WTC11 (cell line): ENCODE measurements at regions not wholly inside any gene's neighbourhood (a gene's known extent, or its start where the extent isn't known, plus 50 kb on each side); places are given as distances from the start of the nearest gene placed in this dataset.

Source experiments
- ATAC-seq: fragments of 200-7000 bp; cut with Tn5 transposase; 2 replicates; pipeline ENCODE4 v1.10.0; 2021; ENCODE audit warnings: mild to moderate bottlenecking, moderate library complexity
- CTCF ChIA-PET: fragments of 300-600 bp; sonication (Branson Sonifier 250); formaldehyde crosslinking; loops from one replicate; lab custom pipeline; 2021; ENCODE audit warnings: antibody characterized with exemption; lab: Charles Lee
- POLR2A ChIA-PET: fragments of 350-600 bp; sonication (Branson Sonifier 250); formaldehyde crosslinking; loops from one replicate; lab custom pipeline; 2021; ENCODE audit warnings: antibody characterized with exemption; lab: Charles Lee
- DNase-seq: peaks from one replicate; pipeline ENCODE4 v3.0.0; 2021; ENCODE audit warnings: low spot score
- H3K27ac Mint-ChIP-seq: 2 replicates; pipeline ENCODE4 v1.8.0; 2021; ENCODE audit warnings: mixed read lengths
- H3K27me3 Mint-ChIP-seq: 2 replicates; pipeline ENCODE4 v1.8.0; 2021; ENCODE audit warnings: low read depth, mild to moderate bottlenecking, moderate library complexity, mixed read lengths
- H3K36me3 Mint-ChIP-seq: 2 replicates; pipeline ENCODE4 v1.8.0; 2021; ENCODE audit warnings: mixed read lengths
- H3K4me1 Mint-ChIP-seq: 2 replicates; pipeline ENCODE4 v1.8.0; 2022; ENCODE audit warnings: mixed read lengths
- H3K4me3 Mint-ChIP-seq: 2 replicates; pipeline ENCODE4 v1.8.0; 2021; ENCODE audit warnings: mild to moderate bottlenecking, moderate library complexity, mixed read lengths
- H3K9me3 Mint-ChIP-seq: 2 replicates; pipeline ENCODE4 v1.8.0; 2021; ENCODE audit warnings: mixed read lengths
- CREB1 ChIP-seq: sonication (generic); formaldehyde crosslinking; IDR thresholded peaks from 2 replicates; pipeline ENCODE4 v1.8.0; 2023; ENCODE audit warnings: mild to moderate bottlenecking, missing genetic modification reagents
- CREM ChIP-seq: sonication (generic); formaldehyde crosslinking; IDR thresholded peaks from 2 replicates; pipeline ENCODE4 v1.8.1; 2022; ENCODE audit warnings: mild to moderate bottlenecking, missing genetic modification reagents, moderate library complexity
- ELF4 ChIP-seq: sonication (generic); formaldehyde crosslinking; IDR thresholded peaks from 2 replicates; pipeline ENCODE4 v1.8.1; 2022; ENCODE audit warnings: low read depth, mild to moderate bottlenecking, moderate library complexity, missing genetic modification reagents
- ETV6 ChIP-seq: sonication (generic); formaldehyde crosslinking; IDR thresholded peaks from 2 replicates; pipeline ENCODE4 v1.8.1; 2022; ENCODE audit warnings: mild to moderate bottlenecking, missing genetic modification reagents
- FOXJ3 ChIP-seq: sonication (generic); formaldehyde crosslinking; IDR thresholded peaks from 2 replicates; pipeline ENCODE4 v1.9.0; 2021; ENCODE audit warnings: missing genetic modification reagents, mild to moderate bottlenecking, borderline replicate concordance
- HMGA2 ChIP-seq: fragments of 250-450 bp; sonication (Bioruptor Pico); IDR thresholded peaks from 2 replicates; pipeline ENCODE4 v1.4.0; 2021; ENCODE audit warnings: mild to moderate bottlenecking, moderate library complexity
- IRF2 ChIP-seq: sonication (generic); formaldehyde crosslinking; IDR thresholded peaks from 2 replicates; pipeline ENCODE4 v1.8.0; 2022; ENCODE audit warnings: low read depth, missing genetic modification reagents, borderline replicate concordance
- JAZF1 ChIP-seq: fragments of 250-450 bp; sonication (Bioruptor Pico); IDR thresholded peaks from 2 replicates; pipeline ENCODE4 v1.9.0; 2021; ENCODE audit warnings: moderate library complexity, mild to moderate bottlenecking, inconsistent platforms
- KAT7 ChIP-seq: sonication (generic); formaldehyde crosslinking; IDR thresholded peaks from 2 replicates; pipeline ENCODE4 v1.8.1; 2023; ENCODE audit warnings: missing genetic modification reagents, mild to moderate bottlenecking, borderline replicate concordance
- MYBL2 ChIP-seq: sonication (generic); formaldehyde crosslinking; IDR thresholded peaks from 2 replicates; pipeline ENCODE4 v1.8.1; 2023; ENCODE audit warnings: mild to moderate bottlenecking, moderate library complexity, missing genetic modification reagents
- NFYB ChIP-seq: sonication (generic); formaldehyde crosslinking; conservative IDR thresholded peaks from 2 replicates; pipeline ENCODE4 v1.8.0; 2022; ENCODE audit warnings: low read depth, missing genetic modification reagents
- NR3C1 ChIP-seq: sonication (generic); formaldehyde crosslinking; conservative IDR thresholded peaks from 2 replicates; pipeline ENCODE4 v1.8.1; 2023; ENCODE audit warnings: low read depth, mild to moderate bottlenecking, missing genetic modification reagents
- SMAD3 ChIP-seq: sonication (generic); formaldehyde crosslinking; IDR thresholded peaks from 2 replicates; pipeline ENCODE4 v1.8.0; 2022; ENCODE audit warnings: missing genetic modification reagents, mild to moderate bottlenecking, borderline replicate concordance
- SOX15 ChIP-seq: fragments of 250-450 bp; sonication (Bioruptor Pico); IDR thresholded peaks from 2 replicates; pipeline ENCODE4 v1.9.0; 2021; ENCODE audit warnings: mild to moderate bottlenecking
- SP1 ChIP-seq: sonication (generic); formaldehyde crosslinking; conservative IDR thresholded peaks from 2 replicates; pipeline ENCODE4 v1.8.1; 2022; ENCODE audit warnings: missing genetic modification reagents
- ZNF121 ChIP-seq: sonication (generic); formaldehyde crosslinking; IDR thresholded peaks from 2 replicates; pipeline ENCODE4 v1.8.0; 2023; ENCODE audit warnings: missing genetic modification reagents
- ZNF232 ChIP-seq: sonication (generic); formaldehyde crosslinking; IDR thresholded peaks from 2 replicates; pipeline ENCODE4 v1.8.0; 2022; ENCODE audit warnings: mild to moderate bottlenecking, missing genetic modification reagents
- ZNF671 ChIP-seq: fragments of 250-450 bp; sonication (Bioruptor Pico); IDR thresholded peaks from 2 replicates; pipeline ENCODE4 v1.8.0; 2021; ENCODE audit warnings: mild to moderate bottlenecking
- TF ChIP-seq, protein P1 (sequence below): fragments of 250-450 bp; sonication (Bioruptor Pico); IDR thresholded peaks from 2 replicates; pipeline ENCODE4 v1.9.0; 2021; ENCODE audit warnings: mild to moderate bottlenecking
- TF ChIP-seq, protein P2 (sequence below): sonication (generic); formaldehyde crosslinking; IDR thresholded peaks from 2 replicates; pipeline ENCODE4 v1.8.0; 2022; ENCODE audit warnings: mild to moderate bottlenecking, missing genetic modification reagents
- TF ChIP-seq, protein P3 (sequence below): sonication (generic); formaldehyde crosslinking; IDR thresholded peaks from 2 replicates; pipeline ENCODE4 v1.8.0; 2022; ENCODE audit warnings: mild to moderate bottlenecking, missing genetic modification reagents
- TF ChIP-seq, protein P4 (sequence below): fragments of 250-450 bp; sonication (Bioruptor Pico); IDR thresholded peaks from 2 replicates; pipeline ENCODE4 v1.8.0; 2021; ENCODE audit warnings: mild to moderate bottlenecking
- TF ChIP-seq, protein P5 (sequence below): sonication (generic); formaldehyde crosslinking; IDR thresholded peaks from 2 replicates; pipeline ENCODE4 v1.8.1; 2022; ENCODE audit warnings: low read depth, missing genetic modification reagents, borderline replicate concordance
- TF ChIP-seq, protein P6 (sequence below): sonication (generic); formaldehyde crosslinking; conservative IDR thresholded peaks from 2 replicates; pipeline ENCODE4 v1.8.1; 2023; ENCODE audit warnings: mild to moderate bottlenecking, low read depth, missing genetic modification reagents, moderate library complexity
- TF ChIP-seq, protein P7 (sequence below): sonication (generic); formaldehyde crosslinking; IDR thresholded peaks from 2 replicates; pipeline ENCODE4 v1.8.0; 2023; ENCODE audit warnings: mild to moderate bottlenecking, missing genetic modification reagents

DNA sequence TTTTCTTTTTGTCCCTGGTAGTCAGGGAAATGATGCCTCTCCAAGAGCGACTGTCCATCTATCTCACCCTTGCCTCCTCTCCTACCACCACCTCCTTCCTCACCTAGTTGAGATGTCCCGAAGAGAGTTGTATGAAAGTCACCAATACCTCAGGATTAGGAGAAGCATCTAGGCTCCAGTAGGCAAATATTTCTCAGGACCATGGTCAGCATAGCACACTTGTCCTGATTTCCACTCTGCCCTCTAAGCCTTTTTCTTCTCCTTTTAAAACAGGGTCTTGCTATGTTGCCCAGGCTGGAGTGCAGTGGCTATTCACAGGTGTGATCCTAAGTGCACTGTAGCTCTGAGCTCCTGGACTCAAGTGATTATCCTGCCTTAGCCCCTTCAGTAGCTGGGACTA, 268.4 kb upstream of the PELI2 start:
- ChIA-PET CTCF (no interaction called here), POLR2A (interaction anchor here (0.6 kb wide), 1 partner anchor 371 kb away, joined by 8 read pairs; no protein-coding TSS in a partner anchor)
- H3K4me3 Mint-ChIP-seq: no peak overlapping the region
- H3K36me3 Mint-ChIP-seq: peaks cover 6% of the 10 kb centered on the region
- H3K27me3 Mint-ChIP-seq: no peaks in the 10 kb centered on the region
- peaks cover 20% of the 10 kb centered on the region for H3K9me3 Mint-ChIP-seq
- no peak for TF ChIP-seq SP1 (CRISPR knock-in tag)
- TF ChIP-seq JAZF1 (CRISPR knock-in tag): no peak
- TF ChIP-seq SMAD3 (CRISPR knock-in tag): no peak
- no peak for TF ChIP-seq ELF4 (CRISPR knock-in tag)
- TF ChIP-seq CREM (CRISPR knock-in tag): no peak
- TF ChIP-seq IRF2: no peak
- TF ChIP-seq, protein P1, sequence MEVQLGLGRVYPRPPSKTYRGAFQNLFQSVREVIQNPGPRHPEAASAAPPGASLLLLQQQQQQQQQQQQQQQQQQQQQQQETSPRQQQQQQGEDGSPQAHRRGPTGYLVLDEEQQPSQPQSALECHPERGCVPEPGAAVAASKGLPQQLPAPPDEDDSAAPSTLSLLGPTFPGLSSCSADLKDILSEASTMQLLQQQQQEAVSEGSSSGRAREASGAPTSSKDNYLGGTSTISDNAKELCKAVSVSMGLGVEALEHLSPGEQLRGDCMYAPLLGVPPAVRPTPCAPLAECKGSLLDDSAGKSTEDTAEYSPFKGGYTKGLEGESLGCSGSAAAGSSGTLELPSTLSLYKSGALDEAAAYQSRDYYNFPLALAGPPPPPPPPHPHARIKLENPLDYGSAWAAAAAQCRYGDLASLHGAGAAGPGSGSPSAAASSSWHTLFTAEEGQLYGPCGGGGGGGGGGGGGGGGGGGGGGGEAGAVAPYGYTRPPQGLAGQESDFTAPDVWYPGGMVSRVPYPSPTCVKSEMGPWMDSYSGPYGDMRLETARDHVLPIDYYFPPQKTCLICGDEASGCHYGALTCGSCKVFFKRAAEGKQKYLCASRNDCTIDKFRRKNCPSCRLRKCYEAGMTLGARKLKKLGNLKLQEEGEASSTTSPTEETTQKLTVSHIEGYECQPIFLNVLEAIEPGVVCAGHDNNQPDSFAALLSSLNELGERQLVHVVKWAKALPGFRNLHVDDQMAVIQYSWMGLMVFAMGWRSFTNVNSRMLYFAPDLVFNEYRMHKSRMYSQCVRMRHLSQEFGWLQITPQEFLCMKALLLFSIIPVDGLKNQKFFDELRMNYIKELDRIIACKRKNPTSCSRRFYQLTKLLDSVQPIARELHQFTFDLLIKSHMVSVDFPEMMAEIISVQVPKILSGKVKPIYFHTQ (CRISPR knock-in tag): no peak
- no peak for TF ChIP-seq ZNF232 (CRISPR knock-in tag)
- TF ChIP-seq ETV6 (CRISPR knock-in tag): no peak
- TF ChIP-seq NFYB (CRISPR knock-in tag): no peak
- TF ChIP-seq NR3C1: no peak
- TF ChIP-seq ZNF121: no peak
- no peak for TF ChIP-seq FOXJ3 (CRISPR knock-in tag)
- TF ChIP-seq KAT7 (CRISPR knock-in tag): no peak
- no peak for TF ChIP-seq CREB1 (CRISPR knock-in tag)
- TF ChIP-seq, protein P2, sequence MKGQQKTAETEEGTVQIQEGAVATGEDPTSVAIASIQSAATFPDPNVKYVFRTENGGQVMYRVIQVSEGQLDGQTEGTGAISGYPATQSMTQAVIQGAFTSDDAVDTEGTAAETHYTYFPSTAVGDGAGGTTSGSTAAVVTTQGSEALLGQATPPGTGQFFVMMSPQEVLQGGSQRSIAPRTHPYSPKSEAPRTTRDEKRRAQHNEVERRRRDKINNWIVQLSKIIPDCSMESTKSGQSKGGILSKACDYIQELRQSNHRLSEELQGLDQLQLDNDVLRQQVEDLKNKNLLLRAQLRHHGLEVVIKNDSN (CRISPR knock-in tag): no peak
- no peak for TF ChIP-seq ZNF671 (CRISPR knock-in tag)
- TF ChIP-seq, protein P3, sequence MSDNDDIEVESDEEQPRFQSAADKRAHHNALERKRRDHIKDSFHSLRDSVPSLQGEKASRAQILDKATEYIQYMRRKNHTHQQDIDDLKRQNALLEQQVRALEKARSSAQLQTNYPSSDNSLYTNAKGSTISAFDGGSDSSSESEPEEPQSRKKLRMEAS: no peak
- TF ChIP-seq, protein P4, sequence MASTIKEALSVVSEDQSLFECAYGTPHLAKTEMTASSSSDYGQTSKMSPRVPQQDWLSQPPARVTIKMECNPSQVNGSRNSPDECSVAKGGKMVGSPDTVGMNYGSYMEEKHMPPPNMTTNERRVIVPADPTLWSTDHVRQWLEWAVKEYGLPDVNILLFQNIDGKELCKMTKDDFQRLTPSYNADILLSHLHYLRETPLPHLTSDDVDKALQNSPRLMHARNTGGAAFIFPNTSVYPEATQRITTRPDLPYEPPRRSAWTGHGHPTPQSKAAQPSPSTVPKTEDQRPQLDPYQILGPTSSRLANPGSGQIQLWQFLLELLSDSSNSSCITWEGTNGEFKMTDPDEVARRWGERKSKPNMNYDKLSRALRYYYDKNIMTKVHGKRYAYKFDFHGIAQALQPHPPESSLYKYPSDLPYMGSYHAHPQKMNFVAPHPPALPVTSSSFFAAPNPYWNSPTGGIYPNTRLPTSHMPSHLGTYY (CRISPR knock-in tag): no peak
- TF ChIP-seq HMGA2 (CRISPR knock-in tag): no peak
- TF ChIP-seq, all 79 proteins: peak for 0
- no peak for ATAC-seq
- Mint-ChIP-seq H3K4me1 (no peaks in the 10 kb centered on the region), H3K27ac (no peak overlapping the region)
- DNase-seq: no peak

DNA sequence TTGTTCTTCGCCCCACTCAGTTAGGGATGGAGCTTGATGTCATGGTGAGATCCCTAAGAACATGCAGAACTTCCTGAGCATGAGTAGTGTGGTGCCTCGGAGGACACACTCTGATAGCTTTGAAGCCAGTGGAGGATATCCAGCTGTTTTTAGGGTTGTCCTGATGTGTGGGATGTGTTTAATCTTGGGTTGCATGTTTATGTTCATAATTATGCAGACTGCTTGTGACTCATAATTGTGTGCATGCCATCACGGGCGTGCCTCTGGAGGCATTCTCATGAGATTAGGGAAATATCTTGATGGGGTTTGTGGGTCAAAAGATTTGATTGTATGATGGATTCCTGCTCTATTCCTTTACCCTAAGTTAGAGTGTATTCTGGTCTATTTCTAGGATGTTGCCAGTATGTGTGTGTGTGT, 267.4 kb upstream of the PELI2 start:
- no peak for ATAC-seq
- H3K9me3 Mint-ChIP-seq: peaks cover 12% of the 10 kb centered on the region
- H3K27me3 Mint-ChIP-seq: no peaks in the 10 kb centered on the region
- no peak overlapping the region for H3K27ac Mint-ChIP-seq
- no peak for DNase-seq
- H3K4me3 Mint-ChIP-seq: no peak overlapping the region
- H3K4me1 Mint-ChIP-seq: no peaks in the 10 kb centered on the region
- CTCF ChIA-PET: no interaction called here
- POLR2A ChIA-PET: no interaction called here
- H3K36me3 Mint-ChIP-seq: peaks cover 3% of the 10 kb centered on the region; the same call in 1 of the 2 replicates
- TF ChIP-seq SOX15 (CRISPR knock-in tag) (no peak), MYBL2 (CRISPR knock-in tag) (no peak), SP1 (CRISPR knock-in tag) (no peak)
- TF ChIP-seq, protein P5, sequence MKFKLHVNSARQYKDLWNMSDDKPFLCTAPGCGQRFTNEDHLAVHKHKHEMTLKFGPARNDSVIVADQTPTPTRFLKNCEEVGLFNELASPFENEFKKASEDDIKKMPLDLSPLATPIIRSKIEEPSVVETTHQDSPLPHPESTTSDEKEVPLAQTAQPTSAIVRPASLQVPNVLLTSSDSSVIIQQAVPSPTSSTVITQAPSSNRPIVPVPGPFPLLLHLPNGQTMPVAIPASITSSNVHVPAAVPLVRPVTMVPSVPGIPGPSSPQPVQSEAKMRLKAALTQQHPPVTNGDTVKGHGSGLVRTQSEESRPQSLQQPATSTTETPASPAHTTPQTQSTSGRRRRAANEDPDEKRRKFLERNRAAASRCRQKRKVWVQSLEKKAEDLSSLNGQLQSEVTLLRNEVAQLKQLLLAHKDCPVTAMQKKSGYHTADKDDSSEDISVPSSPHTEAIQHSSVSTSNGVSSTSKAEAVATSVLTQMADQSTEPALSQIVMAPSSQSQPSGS (CRISPR knock-in tag): no peak
- TF ChIP-seq, protein P6, sequence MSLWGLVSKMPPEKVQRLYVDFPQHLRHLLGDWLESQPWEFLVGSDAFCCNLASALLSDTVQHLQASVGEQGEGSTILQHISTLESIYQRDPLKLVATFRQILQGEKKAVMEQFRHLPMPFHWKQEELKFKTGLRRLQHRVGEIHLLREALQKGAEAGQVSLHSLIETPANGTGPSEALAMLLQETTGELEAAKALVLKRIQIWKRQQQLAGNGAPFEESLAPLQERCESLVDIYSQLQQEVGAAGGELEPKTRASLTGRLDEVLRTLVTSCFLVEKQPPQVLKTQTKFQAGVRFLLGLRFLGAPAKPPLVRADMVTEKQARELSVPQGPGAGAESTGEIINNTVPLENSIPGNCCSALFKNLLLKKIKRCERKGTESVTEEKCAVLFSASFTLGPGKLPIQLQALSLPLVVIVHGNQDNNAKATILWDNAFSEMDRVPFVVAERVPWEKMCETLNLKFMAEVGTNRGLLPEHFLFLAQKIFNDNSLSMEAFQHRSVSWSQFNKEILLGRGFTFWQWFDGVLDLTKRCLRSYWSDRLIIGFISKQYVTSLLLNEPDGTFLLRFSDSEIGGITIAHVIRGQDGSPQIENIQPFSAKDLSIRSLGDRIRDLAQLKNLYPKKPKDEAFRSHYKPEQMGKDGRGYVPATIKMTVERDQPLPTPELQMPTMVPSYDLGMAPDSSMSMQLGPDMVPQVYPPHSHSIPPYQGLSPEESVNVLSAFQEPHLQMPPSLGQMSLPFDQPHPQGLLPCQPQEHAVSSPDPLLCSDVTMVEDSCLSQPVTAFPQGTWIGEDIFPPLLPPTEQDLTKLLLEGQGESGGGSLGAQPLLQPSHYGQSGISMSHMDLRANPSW (CRISPR knock-in tag): no peak
- TF ChIP-seq, protein P7, sequence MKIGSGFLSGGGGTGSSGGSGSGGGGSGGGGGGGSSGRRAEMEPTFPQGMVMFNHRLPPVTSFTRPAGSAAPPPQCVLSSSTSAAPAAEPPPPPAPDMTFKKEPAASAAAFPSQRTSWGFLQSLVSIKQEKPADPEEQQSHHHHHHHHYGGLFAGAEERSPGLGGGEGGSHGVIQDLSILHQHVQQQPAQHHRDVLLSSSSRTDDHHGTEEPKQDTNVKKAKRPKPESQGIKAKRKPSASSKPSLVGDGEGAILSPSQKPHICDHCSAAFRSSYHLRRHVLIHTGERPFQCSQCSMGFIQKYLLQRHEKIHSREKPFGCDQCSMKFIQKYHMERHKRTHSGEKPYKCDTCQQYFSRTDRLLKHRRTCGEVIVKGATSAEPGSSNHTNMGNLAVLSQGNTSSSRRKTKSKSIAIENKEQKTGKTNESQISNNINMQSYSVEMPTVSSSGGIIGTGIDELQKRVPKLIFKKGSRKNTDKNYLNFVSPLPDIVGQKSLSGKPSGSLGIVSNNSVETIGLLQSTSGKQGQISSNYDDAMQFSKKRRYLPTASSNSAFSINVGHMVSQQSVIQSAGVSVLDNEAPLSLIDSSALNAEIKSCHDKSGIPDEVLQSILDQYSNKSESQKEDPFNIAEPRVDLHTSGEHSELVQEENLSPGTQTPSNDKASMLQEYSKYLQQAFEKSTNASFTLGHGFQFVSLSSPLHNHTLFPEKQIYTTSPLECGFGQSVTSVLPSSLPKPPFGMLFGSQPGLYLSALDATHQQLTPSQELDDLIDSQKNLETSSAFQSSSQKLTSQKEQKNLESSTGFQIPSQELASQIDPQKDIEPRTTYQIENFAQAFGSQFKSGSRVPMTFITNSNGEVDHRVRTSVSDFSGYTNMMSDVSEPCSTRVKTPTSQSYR: no peak
